Nephron (organoid): ENCODE measurements at regions not wholly inside any gene's neighbourhood (a gene's known extent, or its start where the extent isn't known, plus 50 kb on each side); places are given as distances from the start of the nearest gene placed in this dataset.

Source experiments
- H3K27ac Mint-ChIP-seq, 3 experiments: 2 replicates each; pipeline ENCODE4 v1.8.0; 2020; ENCODE audit warnings: mixed read lengths in 3 of 3, mild to moderate bottlenecking in 2 of 3, moderate library complexity in 1 of 3
- H3K27me3 Mint-ChIP-seq: 2 replicates; pipeline ENCODE4 v1.8.0; 2021; ENCODE audit warnings: low read depth, mild to moderate bottlenecking, moderate library complexity, mixed read lengths
- H3K36me3 Mint-ChIP-seq: 2 replicates; pipeline ENCODE4 v1.8.0; 2020; ENCODE audit warnings: low read depth, mixed read lengths
- H3K4me1 Mint-ChIP-seq: 2 replicates; pipeline ENCODE4 v1.8.0; 2020; ENCODE audit warnings: mixed read lengths
- H3K4me3 Mint-ChIP-seq, 3 experiments: 2 replicates each; pipeline ENCODE4 v1.8.0; 2020; ENCODE audit warnings: mild to moderate bottlenecking in 3 of 3, mixed read lengths in 3 of 3, moderate library complexity in 2 of 3
- H3K9me3 Mint-ChIP-seq: 2 replicates; pipeline ENCODE4 v1.8.0; 2020; ENCODE audit warnings: mixed read lengths
- TF ChIP-seq, protein P1 (sequence below), 3 experiments: fragments of 200-600 bp; sonication (generic); IDR thresholded peaks; one replicate each; pipeline ENCODE4 v1.5.0; 2021; ENCODE audit warnings: antibody characterized with exemption in 3 of 3; ENCODE audit not compliant: unreplicated experiment in 3 of 3

DNA sequence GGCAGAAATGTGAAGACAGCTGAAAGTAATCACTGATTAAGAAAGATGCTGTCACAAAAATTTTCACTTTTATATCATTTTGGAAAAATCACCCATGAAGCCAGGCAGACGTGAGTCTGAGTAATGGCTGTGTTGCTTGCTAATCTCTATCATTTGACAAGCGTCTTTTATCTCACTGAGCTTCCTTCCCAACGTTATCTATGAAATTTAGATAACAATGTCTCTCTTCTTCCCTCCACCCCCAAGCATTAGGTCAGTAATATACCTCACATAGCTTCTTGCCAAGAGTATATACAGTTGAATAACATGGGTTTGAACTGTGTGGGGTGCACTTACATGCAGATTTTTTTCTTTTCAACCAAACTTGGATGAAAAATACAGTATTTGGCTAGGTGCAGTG is 388.6 kb upstream of the NRXN1 start:
- TF ChIP-seq, protein P1, sequence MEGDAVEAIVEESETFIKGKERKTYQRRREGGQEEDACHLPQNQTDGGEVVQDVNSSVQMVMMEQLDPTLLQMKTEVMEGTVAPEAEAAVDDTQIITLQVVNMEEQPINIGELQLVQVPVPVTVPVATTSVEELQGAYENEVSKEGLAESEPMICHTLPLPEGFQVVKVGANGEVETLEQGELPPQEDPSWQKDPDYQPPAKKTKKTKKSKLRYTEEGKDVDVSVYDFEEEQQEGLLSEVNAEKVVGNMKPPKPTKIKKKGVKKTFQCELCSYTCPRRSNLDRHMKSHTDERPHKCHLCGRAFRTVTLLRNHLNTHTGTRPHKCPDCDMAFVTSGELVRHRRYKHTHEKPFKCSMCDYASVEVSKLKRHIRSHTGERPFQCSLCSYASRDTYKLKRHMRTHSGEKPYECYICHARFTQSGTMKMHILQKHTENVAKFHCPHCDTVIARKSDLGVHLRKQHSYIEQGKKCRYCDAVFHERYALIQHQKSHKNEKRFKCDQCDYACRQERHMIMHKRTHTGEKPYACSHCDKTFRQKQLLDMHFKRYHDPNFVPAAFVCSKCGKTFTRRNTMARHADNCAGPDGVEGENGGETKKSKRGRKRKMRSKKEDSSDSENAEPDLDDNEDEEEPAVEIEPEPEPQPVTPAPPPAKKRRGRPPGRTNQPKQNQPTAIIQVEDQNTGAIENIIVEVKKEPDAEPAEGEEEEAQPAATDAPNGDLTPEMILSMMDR (IDR thresholded peaks at IDR 0.05; ENCODE audit: unreplicated experiment in 3 of 3): no peak
- H3K4me1 Mint-ChIP-seq: peaks cover 6% of the 10 kb centered on the region
- H3K9me3 Mint-ChIP-seq: no peaks in the 10 kb centered on the region
- H3K27ac Mint-ChIP-seq: peak overlapping the region in 2 of 3 experiments; percentile 3 to 52
- H3K27me3 Mint-ChIP-seq: no peaks in the 10 kb centered on the region
- H3K4me3 Mint-ChIP-seq: no peak overlapping the region
- H3K36me3 Mint-ChIP-seq: no peaks in the 10 kb centered on the region

DNA sequence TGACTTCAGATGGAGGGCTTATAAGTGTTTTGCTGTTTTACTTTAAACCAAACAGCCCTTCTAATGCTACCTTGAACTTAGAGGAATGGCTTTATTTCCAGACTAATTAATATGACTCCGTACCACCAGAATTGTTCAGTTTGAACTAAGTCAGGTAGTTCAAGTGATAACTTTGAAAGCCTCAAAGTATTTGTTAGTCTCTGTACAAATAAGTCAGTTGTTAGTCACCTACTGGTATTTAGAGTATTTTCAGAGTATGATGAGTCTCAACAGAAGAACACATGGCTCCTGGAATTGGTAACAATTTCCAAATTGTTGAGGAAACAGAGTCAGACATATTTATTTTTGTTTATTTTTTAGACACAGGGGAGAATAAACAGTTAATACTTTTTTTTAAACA is 381.8 kb upstream of the NRXN1 start:
- Mint-ChIP-seq H3K4me1 (peaks cover 6% of the 10 kb centered on the region), H3K27me3 (no peaks in the 10 kb centered on the region), H3K4me3 (no peak overlapping the region), H3K27ac (no peak overlapping the region), H3K36me3 (no peaks in the 10 kb centered on the region), H3K9me3 (no peaks in the 10 kb centered on the region)
- TF ChIP-seq, protein P1 (IDR thresholded peaks at IDR 0.05; ENCODE audit: unreplicated experiment in 3 of 3): no peak

DNA sequence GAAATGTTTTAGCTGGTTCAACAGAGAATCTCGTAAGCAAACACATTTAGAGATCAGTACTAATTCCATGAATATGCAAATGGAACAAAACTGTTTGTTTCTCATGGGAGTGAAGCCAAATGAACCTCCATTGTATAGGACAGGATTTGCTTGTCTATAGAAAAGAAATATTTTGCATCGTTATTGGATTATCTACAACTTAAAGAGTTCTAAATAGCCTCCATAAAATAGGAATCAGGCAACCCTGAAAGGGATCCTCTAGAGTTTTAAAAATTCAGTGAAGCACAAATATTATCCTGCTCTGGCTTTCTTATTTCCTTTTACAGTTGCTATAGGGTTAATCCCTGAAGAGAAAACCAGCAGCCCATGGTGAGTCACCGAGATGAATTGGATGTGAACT is 378.4 kb upstream of the NRXN1 start:
- H3K27ac Mint-ChIP-seq: no peak overlapping the region
- no peaks in the 10 kb centered on the region for H3K36me3 Mint-ChIP-seq
- TF ChIP-seq, protein P1 (IDR thresholded peaks at IDR 0.05; ENCODE audit: unreplicated experiment in 3 of 3): no peak
- no peaks in the 10 kb centered on the region for H3K27me3 Mint-ChIP-seq
- no peak overlapping the region for H3K4me3 Mint-ChIP-seq
- no peaks in the 10 kb centered on the region for H3K4me1 Mint-ChIP-seq
- peaks cover 12% of the 10 kb centered on the region for H3K9me3 Mint-ChIP-seq

DNA sequence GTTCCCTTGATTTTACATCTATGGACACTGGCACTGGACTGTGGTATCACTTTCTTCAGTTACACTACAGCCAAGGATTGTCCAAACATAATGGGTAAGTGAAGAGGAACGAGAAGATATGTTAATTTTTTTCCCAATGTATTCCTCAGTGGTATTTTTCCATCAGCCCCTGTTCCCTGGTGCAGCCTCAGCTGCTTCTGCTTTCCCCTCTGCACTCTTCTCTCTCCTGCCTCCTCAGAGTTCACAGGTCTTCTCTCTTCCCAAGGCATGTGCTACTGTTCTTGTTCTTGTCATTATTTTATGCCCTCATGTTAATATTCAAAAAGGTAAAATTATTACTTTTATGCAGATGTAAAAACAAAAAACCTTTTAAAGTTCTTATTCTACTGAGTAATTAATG is 378.0 kb upstream of the NRXN1 start:
- Mint-ChIP-seq H3K36me3 (no peaks in the 10 kb centered on the region), H3K9me3 (peaks cover 12% of the 10 kb centered on the region), H3K4me3 (no peak overlapping the region), H3K27ac (no peak overlapping the region), H3K4me1 (no peaks in the 10 kb centered on the region), H3K27me3 (no peaks in the 10 kb centered on the region)
- TF ChIP-seq, protein P1 (IDR thresholded peaks at IDR 0.05; ENCODE audit: unreplicated experiment in 3 of 3): no peak

DNA sequence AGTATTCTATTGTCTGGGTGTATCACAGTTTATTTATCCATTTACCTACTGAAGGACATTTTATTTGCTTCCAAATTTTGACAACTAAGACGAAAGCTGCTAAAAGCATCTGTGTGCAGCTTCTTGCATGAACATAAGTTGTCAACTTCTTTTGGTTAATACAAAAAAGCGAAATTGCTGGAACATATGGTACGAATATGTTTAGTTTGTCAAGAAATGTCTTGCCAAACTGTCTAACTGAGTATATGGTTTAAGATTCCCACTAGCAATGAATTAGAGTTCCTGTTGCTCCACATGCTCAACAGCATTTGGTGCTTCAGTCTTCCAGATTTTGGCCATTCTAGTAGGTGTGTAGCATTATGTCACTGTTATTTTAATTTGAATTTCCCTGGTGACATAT is 372.3 kb upstream of the NRXN1 start:
- no peak overlapping the region for H3K27ac Mint-ChIP-seq
- TF ChIP-seq, protein P1 (IDR thresholded peaks at IDR 0.05; ENCODE audit: unreplicated experiment in 3 of 3): no peak
- no peak overlapping the region for H3K4me3 Mint-ChIP-seq
- H3K4me1 Mint-ChIP-seq: no peaks in the 10 kb centered on the region
- peaks cover 12% of the 10 kb centered on the region for H3K9me3 Mint-ChIP-seq
- H3K27me3 Mint-ChIP-seq: no peaks in the 10 kb centered on the region
- H3K36me3 Mint-ChIP-seq: no peaks in the 10 kb centered on the region

DNA sequence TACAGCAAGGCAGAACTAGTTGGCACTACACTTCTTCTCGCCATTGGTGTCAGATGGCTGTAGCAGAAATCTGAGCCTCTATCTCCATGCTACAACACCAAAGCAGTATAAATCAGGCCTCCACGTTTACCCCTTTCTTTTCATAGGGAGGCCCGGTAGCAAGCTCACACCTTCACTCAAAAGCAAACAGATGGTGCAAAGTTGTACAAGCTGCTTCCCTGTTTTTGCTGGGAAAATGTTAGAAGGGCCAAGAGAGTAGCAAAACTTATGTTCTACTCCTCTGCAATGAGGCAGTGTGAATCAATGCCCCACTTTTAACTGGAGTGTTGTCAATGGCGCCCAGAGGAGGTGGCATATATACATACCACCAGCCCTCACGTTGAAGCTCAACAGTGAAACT is 369.6 kb upstream of the NRXN1 start:
- TF ChIP-seq, protein P1 (IDR thresholded peaks at IDR 0.05; ENCODE audit: unreplicated experiment in 3 of 3): no peak
- H3K4me1 Mint-ChIP-seq: no peaks in the 10 kb centered on the region
- no peak overlapping the region for H3K4me3 Mint-ChIP-seq
- H3K36me3 Mint-ChIP-seq: no peaks in the 10 kb centered on the region
- H3K9me3 Mint-ChIP-seq: peaks cover 12% of the 10 kb centered on the region
- H3K27me3 Mint-ChIP-seq: no peaks in the 10 kb centered on the region
- no peak overlapping the region for H3K27ac Mint-ChIP-seq
